GM21825 (cell line): ENCODE measurements at regions not wholly inside any gene's neighbourhood (a gene's known extent, or its start where the extent isn't known, plus 50 kb on each side); places are given as distances from the start of the nearest gene placed in this dataset.

ENCODE experiments used
- ATAC-seq: cut with Tn5 transposase; IDR thresholded peaks from one replicate; pipeline ENCODE4 v1.9.1; 2021; ENCODE audit warnings: mild to moderate bottlenecking, moderate library complexity; ENCODE audit not compliant: unreplicated experiment

DNA sequence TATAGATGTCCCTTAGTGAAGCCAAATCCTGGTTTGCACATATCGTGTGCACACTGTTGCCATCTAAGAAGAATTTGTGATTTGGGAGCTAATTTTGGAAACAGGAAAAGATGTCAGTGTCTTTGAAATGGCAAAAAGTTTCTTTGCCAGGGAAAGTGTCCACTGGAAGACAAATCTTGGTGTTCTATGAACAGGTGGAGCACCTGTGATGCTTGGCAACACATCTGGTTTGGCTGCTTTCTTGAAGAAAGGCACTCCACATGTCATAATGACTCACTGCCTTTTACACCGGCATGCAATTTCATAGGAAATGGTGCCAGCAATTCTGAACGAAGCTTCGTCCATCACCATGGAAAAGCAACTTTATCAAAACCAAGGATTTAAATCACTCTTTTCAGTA lies 1040.0 kb upstream of the MAP3K7 start:
- no peak for ATAC-seq

DNA sequence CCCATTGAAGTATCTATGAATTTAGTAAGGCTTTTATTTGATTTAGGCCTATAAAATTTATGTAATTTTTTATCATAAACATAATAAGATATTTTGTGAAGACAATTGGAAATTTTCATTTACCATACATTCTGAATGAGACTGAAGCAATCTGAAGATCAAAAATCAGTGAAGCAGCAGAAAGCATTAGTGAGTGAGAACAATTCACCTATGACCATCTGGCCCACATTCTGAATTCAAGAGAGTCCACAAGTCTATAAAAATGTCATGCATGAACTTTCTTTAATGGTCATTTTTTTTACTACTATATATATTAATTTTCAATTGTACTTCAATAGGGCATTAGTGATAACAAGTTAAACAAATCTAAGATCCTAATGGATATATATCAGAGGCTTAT lies 1026.6 kb upstream of the MAP3K7 start:
- no peak for ATAC-seq

DNA sequence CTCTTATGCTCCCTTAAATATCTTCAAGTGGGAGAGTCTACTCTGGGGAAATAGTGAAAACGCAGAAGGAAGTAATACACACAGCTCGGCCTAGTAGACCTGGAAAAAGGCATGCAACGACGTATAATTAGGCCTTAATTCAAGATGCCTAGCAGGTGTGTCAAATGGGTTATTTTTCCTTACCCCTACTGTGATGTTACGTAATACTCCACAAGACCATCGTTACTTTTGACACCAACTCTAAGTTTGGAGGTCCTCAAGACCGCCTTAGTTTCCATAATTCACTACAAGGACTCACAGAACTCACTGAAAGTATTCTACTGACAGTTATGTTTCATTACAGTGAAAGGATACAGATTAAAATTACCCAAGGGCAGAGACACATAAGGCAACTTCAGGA lies 1024.3 kb upstream of the MAP3K7 start:
- ATAC-seq, result no peak

DNA sequence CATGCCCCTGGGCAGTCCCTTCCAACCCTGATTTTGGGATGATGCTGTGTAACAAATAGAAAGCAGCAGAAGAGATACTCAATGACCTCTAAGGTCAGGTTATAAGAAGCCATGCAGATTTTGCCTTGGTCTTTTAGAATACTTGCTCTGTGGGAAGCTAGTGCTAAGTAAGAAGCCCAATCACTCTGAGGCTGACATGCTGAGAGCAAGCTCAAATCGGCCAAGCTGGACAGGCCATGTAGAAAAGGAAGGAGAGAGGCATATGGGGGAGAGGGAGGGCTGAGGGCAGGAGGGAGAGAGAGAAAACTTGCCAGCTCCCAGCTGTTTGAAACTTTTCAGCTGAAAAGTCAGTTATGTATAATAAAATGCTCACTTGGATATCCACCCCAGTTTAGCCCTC lies 1021.6 kb upstream of the MAP3K7 start:
- no peak for ATAC-seq

DNA sequence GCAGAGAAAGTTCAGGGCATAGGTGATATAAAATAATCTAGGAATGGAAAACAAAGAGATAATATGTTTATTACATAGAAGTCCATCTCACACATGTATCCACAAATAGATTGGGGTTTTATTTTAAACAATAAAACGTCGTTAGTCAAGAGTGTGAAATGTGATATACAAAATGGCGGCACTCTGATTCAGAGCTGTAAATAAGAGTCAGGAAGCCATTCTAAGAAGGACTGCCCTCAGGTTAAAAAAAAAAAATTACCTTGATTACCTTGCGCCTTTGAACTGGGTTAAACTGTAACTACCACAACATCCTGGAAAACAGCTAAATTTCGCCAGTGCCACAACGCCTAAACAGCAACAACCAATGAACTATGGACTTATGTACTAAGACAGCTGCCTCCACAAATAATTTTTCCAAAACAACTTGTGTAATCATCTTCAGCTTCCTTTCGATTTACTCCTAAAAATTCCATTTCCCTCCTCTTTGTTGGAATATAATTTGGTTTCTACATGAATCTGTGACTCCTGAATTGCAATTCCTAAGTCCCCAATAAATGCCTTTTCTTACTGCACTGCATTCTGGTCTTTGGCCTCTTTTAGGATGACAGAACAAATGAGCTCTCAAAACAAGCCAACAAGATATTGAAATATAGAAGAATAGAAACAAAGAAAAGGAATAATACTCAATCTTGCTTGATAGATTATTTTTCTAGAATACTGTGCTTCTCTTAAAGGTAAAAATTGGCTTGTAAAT lies 1019.5 kb upstream of the MAP3K7 start:
- ATAC-seq, result no peak

DNA sequence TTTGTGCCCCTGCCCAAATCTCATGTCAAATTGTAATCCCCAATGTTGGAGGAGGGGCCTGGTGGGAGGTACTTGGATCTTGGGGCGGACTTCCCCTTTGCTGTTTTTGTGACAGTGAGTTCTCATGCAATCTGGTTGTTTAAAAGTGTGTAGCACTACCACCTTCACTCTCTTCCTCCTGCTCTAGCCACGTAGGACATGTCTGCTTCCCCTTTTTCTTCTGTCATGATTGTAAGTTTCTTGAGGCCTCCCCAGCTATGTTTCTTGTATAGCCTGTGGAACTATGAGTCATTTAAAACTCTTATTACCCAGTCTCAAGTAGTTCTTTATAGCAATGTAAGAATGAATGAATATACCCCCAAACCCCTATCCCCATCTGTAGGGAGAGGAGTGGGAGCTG lies 1013.7 kb upstream of the MAP3K7 start:
- ATAC-seq, result no peak

DNA sequence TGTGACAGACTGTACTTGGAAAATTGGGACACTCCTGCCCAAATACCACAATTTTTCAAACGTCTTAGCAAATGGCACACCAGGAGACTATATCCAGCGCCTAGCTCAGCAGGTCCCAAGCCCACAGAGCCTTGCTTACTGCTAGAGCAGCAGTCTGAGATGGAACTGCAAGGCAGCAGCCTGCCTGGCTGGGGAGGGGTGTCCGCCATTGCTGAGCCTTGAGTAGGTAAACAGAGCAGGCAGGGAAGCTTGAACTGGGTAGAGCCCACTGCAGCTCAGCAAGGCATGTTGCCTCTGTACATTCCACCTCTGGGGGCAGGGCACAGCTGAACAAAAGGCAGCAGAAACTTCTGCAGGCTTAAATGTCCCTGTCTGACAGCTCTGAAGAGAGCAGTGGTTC lies 1003.3 kb upstream of the MAP3K7 start:
- ATAC-seq, result no peak

DNA sequence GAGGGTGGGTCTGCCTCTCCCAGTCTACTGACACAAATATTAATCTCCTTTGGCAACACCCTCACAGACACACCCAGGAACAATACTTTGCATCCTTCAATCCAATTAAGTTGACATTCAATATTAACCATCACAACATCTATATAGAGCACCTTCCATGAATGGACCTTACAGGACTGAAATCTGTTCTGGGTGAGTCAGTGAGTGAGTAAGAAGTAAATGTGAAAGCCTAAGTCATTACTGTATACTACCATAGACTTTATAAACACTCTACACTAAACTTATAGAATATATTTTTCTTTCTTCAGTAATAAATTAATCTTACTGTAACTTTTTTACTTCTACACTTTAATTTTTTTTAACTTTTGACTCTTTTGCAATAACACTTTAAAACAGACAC lies 993.8 kb upstream of the MAP3K7 start:
- no peak for ATAC-seq

DNA sequence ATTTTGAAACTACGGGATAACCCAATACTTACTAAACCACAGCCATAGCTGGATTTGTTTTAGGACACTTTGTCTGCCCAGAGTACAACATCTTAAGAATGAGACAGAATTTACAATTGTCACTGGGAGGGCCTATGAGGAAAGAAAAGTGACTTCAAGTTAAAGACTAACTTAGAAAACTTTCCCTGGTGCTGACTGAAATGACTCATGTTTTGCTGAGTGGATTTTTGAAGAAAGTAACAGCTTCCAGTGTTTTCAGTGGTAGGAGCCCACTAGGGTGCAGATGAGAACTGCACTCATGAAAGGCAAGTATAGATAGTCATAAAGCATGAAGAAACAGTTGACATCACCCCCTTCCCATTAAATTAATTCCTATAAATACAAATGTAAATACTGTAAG lies 988.2 kb upstream of the MAP3K7 start:
- ATAC-seq, result peak; percentile 91

DNA sequence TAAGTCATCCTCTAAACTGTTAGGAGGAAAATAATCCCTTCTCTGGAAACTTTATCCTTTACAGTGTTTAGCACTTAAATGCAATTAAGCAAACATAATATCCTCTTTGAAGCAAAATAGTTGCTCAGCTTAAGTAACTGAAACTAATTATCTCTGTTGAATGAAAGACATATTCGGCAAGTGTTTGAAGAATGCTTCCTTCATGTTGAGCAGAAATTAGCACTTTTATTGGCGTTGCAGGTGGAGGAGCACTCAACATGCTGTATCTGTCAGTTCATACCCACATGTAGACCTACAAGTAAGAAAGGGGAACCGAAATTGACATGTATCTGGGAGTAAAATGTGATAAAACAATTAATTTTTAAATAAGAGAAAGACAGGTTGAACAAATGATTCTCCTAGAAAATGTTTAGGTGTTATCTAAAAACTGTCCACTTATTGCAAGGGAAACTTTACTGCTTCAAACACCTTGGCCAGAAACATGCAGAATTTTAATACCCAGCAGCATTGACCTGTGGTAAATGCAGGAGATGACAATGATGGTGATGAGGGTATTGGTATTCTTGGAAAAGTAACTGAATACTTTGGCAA lies 987.0 kb upstream of the MAP3K7 start:
- no peak for ATAC-seq

DNA sequence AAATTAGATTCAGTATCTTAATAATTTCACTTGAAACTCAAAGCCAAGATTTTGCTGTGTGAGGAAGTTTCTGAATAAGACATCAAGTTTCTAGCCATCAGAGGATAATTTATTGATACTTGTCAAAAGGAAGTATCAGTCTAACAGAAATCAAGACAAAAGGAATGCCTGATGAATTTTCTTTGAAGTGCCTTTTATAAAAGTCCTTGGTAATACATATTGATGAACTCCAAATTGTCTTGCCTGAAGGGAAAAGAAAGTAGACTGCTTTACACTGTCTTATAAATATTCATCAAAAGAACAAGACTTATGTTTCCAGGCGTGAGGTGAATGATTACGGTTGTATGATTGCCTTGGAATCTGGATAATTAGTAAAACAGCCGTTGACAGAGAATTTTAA lies 986.0 kb upstream of the MAP3K7 start:
- no peak for ATAC-seq

DNA sequence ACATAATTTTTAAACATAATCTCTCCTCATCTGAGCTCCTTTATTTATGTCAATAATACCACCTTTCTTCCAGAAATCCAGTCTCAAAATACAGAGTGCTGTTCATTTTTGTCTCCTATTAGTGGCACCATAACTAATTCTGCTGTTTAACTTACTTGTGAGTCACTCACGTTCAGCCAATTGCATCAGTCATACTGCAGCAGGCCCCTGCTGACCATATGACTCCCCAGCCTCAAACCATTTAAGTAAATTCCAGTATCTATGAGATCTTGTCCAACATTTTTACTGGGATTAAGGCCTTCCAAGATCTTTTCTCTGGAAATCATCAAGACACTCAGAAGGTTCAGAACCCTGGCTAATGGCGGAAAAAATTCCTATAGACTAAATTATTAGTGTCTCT lies 982.2 kb upstream of the MAP3K7 start:
- ATAC-seq, result no peak

DNA sequence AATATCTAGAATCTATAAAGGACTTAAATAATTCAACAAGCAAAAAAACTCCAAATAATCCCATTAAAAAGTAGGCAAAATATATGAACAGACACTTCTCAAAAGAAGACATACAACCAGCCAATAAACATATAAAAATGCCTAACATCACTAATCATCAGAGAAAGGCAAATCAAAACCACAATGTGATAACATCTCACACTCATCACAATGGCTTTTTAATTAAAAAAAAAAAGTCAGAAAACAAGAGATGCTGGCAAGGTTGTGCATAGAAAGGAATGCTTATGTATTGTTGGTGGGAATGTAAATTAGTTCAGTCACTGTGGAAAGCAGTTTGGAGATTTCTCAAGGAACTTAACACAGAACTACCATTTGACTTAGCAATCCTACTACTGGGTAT lies 979.6 kb upstream of the MAP3K7 start:
- ATAC-seq, result no peak

DNA sequence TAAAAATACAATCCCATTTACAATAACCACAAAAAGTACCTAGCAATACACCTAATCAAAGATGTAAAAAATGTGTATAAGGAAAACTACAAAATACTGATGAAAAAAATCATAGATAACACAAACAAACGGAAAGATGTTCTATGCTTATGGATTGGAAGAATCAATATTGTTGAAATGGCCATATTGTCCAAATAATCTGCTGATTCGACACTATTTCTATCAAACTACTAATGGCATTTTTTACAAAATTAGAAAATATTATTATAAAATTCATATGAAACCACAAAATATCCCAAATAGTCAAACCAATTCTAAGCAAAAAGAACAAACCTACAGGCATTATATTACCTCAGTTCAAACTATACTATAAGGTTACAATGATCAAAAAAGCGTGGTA lies 978.3 kb upstream of the MAP3K7 start:
- no peak for ATAC-seq

DNA sequence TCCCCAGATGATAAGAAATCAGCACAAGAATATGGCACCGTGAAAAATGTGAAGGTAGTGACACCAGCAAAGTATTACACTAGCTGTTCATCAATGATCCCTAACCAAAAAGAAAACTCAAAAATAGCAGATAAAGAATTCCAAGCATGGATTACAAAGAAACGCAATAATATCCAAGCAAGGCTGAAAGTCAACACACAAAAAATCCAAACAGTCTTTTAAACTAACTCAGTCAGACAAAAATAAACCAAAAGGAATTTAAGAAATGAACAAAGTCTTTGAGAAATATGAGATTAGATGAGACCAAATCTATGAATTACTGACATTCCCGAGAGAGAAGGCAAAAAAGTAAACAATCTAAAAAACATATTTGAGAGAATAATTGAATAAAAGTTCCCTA lies 976.1 kb upstream of the MAP3K7 start:
- no peak for ATAC-seq

DNA sequence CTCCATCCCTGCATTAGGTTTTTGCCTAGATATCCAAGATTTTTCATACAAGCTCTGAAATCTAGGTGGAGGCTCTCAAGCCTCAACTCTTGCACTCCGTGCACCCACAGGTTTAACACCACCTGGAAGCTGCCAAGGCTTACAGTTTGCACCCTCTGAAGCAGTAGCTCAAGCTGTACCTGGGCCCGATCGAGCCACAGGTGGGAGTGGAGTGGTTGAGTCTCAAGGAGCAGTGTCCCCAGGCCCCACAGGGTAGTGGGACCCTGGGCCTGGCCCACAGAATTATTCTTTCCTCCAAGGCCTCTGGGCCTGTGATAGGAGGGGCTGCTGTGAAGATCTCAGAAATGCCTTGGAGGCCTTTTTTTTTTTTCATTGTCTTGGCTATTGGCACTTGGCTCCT lies 973.5 kb upstream of the MAP3K7 start:
- no peak for ATAC-seq

DNA sequence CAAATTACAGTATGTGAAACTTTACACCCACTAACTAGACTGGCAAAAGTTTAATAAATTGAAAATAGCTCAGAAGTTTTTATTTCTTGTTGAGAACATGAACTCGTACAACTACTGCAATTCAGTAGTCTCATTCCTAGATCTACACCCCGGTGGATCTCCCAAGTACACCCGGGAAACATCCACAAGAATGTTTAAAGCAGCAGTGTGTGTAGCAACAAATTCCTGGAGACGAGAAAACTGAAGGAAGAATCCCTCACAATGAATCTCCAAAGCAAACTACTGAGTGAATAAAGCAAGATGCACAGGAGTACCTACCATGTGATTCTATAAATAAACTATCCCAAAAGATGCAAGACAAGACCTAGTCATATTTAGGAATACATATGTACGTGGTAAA lies 954.0 kb upstream of the MAP3K7 start:
- ATAC-seq, result no peak

DNA sequence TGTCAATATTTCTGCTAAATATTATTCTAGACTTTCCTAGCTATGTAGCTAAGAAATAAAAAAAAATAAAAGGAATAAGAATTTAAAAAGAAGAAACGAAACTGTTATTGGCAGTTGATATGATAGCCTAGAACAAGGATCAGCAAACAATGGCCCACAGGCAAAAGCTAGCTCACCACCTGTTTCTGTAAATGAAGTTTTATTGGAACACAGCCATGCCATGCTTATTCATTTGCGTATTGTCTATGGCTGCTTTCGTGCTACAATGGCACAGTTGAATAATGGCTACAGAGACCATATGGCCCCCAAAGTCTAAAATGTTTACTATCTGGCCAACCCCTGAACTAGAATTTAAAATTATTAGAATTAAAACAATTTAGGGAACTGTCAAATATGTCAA lies 952.6 kb upstream of the MAP3K7 start:
- ATAC-seq, result no peak

DNA sequence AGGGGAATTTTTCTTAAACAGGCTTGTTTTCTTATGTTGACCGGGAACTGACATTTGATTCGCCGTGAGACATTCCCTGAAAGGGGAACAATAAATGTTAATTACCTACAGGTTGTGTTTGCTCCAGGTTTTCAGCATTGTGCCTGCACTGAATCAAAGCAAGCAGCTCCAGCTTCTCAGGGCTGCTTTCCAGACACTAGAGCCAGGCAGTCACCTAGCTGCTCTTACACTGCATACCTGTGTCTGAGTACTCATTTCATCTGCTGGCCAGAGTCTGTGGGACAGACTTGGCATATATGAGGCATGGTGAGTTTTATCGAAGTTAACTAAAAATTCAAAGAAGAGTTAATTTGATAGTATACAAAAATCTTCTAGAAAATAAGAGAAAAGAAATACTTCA lies 951.8 kb upstream of the MAP3K7 start:
- ATAC-seq, result no peak

DNA sequence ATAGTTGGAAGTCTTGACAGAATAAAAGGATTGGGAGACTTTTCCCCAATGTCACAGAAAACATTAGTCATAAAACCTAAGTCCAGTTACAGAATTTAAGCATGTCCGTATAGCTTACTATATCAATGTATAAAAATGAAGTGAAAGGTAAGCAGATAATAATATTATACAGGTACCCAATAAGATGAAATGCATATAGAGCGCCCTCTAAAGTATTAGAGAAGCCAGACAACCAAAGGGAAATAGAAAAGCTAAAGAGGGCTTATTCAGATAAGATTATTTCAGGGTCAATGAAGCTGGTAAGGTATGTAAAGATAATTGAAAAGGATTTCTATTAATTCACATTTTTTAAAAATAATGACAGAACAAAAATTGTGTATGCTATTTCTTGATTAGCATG lies 947.7 kb upstream of the MAP3K7 start:
- no peak for ATAC-seq

DNA sequence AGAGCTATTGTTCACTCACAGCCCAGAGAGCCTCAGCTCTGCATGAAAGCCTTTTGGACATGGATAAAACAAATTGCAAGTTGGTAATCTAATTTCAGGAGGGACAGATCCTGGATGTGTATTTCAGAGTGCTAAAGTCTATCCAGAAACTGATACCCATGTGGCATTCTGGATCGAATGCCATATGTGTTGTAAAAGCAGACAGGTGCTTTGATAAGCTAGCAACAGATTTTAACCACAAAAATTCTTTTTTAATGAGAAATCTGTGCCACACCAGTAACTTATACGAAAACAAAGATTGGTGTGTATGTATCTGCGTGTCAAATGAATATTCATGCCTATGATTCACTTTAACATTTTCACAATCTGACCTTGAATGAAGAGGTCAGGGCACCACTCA lies 936.6 kb upstream of the MAP3K7 start:
- ATAC-seq, result no peak

DNA sequence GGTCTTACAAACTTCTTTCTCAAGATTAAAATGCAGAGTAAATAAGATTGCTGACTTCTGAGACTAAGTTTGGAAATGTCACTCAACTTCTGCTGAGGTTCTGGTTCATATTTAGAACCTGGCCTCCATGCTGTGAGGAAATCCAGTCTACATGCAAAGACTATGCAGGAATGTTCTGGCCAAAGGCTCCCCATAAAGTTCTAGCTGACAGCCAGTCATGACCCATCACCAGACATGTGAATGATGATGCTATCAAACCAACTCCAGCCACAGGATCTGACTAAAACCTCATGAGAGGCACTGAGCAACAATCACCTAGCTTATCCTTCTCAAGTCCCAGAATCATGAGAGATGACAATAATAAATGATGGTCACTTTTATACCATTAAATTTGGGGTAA lies 935.1 kb upstream of the MAP3K7 start:
- ATAC-seq, result no peak

DNA sequence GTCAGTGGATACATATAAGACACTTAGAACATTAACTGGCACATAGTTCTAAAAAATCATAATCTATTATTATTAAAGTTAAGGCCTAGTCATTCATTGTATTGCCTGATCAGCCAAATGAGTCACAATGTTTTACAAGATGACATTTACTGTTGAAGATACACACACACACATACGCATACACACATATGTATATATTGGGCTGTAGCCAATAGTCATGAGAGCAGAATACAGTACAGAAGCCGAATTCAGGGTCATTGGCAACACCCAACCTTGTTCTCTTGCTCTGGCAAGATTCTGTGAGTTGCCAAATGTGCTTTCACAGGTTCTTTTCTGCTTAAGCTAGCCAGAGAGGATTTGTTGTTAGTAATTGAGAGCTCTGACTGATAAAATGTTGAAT lies 922.8 kb upstream of the MAP3K7 start:
- ATAC-seq, result no peak
